CD1c-positive myeloid dendritic cell (primary cell): ENCODE measurements at regions not wholly inside any gene's neighbourhood (a gene's known extent, or its start where the extent isn't known, plus 50 kb on each side); places are given as distances from the start of the nearest gene placed in this dataset.

Experiments used
- DNase-seq: peaks from one replicate; pipeline ENCODE4 v3.0.0-alpha.2; 2016; ENCODE audit errors: extremely low spot score

DNA sequence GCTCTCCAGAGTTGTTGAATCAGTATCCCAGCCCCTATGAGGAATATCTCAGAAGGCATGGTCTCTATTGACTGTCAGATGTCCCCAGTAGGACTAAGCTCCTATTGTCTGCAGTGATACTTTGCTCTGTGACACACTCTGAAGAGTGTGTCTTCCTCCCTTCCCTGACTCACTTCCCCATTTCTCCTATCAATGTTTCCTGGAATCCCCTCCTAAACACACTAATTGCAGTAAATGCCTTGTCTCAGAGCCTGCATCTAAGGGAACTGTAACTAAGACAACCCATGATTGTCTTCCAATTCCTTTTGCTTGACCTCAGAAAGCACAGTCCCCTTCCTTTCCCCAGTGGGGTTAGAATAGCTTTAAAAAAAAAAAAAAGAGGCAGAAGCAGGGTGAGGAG is 397.3 kb upstream of the PROK2 start:
- peak; percentile 40 for DNase-seq

DNA sequence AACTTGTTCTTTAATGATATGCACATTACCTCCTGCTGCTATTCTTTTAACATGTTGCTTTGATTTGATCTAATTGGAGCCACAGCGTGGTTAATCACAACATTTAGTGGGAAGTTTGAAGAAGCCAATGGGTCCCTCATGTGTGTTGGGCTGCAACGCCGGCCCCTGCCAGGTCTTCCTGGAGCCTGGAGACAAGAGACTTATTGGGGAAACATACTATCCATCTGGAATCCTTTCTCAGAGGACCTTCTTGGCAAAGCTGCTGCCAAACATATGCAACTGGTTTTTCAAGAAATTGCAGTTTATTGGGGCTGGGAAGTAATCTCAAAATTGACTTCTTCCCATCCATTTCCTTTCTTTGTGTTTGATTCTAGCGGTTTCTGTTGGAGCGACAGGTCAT is 396.3 kb upstream of the PROK2 start:
- DNase-seq: no peak

DNA sequence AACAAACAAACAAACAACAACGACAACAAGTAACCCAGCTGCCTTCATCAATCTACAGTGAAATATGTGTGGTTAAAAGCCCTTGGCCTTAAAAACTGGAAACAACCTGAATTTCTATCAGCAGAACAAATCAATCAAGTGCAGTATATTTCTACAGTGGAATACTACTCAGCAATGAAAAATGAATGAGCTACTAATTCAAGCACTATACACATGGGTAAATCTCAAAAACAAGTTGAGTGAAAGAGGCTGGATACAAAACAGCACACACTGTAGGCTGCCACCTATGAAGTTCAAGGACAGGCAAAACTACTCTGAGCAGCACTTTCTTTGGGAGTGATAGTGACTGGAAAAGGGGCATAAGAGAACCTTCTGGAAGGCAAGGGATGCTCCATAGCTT is 395.5 kb upstream of the PROK2 start:
- DNase-seq: no peak

DNA sequence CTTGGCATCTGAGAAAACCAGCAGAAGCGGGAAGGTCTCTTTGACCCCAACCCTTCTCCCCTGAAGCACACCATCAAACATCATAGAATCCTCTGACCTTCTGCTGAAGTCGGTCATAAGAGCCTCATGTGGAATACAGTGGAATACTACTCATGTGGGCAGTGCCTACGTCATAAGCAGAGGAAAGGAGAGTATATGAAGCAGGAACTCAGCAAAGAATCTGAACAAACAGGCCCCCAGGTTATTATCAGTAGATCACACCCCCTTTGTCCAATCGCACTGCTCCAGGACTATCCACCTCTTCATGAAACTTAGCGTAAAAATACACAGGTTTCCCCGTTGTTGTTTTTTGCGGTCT is 394.1 kb upstream of the PROK2 start:
- no peak for DNase-seq

DNA sequence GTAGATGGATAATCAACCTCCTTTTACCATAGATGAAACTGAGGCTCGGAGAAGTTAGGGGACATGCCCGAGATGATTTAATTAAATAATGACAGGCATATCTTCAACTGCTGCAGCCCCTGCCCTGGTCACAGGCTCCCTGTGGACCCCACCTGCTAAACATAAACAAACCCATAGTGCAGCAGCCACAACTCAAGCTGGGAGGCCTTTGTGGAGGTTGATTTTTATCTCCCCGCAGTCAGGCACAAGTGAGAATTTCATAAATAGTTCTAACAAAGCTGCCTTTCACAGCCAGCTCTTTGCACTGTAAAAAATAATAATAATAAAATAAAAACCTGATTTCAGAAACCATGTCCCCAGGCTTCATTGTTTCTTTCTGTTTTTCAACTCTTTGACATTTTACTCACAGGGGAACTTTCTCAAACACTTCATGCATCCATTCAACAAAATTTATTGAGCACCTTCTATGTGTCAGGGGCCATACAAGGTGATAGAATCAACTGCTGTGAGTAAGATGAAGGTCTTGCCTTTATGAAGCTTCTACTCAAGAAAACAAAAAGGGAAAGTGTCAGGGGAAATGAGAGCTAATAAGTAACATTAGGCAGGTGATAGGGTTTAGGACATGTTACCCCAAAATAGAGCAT is 393.6 kb upstream of the PROK2 start:
- DNase-seq: no peak

DNA sequence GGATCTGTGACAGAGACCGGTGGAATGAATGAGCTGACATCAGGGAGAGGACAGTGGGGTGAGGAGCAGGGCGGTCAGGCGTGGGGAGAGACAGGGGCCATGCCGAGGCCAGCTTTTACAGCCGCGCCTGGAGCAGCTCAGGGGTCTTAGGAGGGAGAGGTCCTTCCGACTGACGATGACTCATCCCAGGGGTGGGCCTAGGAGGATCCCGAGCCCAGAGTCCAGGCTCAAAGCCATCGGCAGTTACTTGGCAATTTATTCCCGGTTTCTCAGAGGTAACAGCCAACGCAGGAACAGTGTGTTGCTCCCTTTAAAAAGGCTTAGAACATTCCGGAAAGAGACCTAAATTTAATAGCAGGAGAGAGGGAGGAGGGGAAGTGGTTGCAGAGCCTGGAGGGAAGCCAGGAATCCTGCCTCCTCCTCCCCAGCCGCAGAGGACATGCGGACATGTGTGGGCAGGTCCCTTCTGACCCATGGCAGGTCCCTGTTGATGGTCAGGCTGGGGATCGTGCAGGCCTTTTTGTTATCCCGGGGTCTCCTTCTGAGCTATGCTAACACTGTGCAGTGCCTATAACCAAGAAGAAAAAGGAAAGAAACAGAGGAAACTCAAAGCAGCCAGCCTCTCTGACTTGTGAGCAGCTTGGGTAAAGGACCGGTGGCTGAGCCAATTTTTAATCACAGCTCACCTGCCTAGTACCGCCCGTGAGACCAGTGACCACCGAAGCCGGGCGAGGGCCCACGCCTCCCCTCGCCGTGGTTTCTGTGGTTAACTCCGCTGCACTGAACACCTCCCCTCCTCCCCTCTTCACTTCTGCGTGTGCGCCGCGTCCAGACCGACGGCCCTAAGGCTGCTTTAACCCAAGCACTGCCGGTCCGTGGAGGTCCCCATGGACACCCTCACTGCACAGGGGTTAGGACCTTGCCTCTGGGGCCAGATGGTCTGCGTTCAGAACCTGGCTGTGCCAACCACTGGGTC is 392.4 kb upstream of the PROK2 start:
- peak; percentile 66 for DNase-seq

DNA sequence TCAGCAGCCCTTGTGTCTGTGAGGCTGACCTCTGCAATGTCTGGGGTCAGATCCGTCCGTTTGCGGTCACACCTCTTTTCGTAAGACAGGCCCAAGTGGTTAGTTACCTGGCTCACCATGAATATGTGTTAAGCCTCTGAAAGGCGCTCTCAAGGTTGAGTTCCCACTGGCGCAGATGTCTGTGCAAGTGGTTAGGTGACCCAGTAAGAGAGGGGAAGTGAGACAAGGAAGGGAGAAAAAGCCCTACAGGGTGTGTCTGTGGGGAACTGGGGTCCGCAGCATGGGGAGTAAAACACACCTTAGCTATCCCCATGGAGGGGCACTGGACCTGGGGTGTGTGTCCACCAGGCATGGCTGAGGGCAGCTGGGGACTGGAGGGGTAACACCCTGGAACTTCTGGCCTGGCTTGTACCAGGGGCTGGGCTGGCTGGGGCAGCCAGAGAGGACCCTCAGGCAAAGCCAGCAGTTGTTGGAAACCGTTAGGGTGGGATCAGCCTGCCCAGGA is 391.6 kb upstream of the PROK2 start:
- peak; percentile 48 for DNase-seq

DNA sequence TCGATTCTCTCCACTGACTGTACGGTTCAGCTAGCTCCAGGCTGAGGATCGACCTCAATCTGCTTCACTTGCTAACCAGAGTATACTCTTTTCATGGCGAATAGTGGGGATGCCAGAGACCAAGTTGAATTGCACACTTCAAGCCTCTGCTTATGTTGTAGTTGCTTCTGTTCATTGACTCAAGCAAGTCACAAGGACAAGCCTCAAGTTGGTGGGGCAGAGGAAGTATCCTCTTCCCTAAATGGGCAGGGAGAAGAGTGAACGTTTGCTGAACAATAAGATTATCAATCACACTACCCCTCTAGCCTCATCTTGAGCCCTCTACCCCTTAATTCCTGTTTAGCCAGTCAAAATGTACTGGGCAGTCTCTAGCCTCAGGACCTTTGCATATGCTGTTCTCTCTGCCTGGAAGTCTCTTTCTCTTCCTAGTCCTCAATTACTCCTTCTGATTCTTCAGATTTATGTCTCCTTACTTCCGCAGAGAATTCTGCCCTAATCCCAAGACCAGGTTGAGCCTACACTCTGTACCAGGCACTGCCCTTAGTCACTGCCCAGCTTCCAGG is 390.4 kb upstream of the PROK2 start:
- peak; percentile 53 for DNase-seq

DNA sequence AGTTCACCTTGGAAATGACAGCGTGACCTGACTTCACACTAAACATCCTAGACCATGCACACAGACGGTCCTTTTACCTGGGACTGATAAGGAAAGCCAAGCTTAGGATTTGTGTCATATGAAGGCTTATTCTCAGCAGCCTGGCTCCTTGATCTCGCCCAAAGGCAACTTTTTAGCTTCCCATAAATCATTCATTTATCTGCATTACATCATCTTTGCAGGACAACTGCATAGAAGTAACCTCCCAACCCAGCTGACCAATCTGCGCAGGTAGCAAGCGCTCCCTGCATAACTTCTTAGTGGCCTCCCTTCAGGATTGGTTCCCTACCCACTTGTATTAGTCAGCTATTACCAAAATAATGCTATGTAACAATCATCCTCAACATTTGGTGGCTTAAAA is 389.9 kb upstream of the PROK2 start:
- no peak for DNase-seq

DNA sequence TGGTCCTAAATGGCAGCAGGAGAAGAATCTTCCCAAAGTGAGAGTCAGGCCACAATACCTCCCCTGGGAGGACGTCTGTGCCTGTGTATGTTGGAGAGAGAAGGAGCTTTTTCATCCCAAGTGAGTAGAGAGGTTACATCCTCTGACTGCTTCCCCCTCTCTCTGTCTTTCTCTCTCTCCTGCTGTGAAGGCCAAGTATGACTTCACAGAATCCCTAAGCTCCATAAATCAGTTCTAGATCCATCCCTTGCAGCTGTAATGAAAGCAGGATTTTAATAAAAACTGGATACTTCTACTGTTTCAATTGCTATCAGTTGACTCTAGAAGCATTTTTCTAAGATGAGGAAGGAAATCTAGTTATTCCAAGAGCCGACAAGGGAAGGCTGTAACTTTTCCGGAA is 389.1 kb upstream of the PROK2 start:
- DNase-seq: no peak

DNA sequence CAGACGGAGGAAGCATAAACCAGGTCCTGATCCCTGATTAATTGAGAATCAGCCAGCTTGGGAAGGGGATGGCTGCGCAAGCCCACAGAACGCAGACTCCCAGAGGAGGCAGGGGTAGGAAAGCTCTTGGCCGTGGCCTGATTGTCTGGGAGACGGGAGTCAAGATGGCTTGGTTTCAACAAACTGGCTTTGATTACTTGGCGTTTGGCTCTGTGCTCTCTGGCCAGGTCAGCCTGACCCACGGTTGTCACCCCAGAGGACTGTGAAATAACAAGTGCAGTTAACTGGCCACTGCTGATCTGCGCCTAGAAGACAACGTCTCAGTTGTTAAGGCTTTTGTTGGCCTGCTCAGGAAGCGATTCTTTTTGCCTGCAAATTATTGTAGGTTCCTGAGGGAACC is 387.0 kb upstream of the PROK2 start:
- DNase-seq: no peak

DNA sequence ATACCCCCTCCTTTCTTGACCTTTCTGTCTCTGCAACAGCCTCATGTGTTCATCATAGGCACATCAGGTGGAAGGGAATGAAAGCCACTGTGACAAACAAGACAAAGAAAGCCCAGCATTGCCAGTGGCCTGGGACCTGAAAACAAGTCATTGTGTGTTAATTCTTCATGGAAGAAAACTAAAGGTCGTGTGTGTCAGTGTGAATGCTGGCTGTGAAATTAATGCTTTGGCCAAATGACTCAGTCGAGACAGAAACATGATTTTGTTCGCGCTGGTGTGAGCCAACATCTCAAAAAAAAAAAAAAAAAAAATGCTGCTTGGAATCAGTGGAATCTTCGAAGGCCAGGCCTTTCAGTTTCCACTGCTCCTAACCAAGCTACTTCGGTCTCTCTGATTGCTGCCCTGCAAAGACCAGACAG is 386.5 kb upstream of the PROK2 start:
- no peak for DNase-seq

DNA sequence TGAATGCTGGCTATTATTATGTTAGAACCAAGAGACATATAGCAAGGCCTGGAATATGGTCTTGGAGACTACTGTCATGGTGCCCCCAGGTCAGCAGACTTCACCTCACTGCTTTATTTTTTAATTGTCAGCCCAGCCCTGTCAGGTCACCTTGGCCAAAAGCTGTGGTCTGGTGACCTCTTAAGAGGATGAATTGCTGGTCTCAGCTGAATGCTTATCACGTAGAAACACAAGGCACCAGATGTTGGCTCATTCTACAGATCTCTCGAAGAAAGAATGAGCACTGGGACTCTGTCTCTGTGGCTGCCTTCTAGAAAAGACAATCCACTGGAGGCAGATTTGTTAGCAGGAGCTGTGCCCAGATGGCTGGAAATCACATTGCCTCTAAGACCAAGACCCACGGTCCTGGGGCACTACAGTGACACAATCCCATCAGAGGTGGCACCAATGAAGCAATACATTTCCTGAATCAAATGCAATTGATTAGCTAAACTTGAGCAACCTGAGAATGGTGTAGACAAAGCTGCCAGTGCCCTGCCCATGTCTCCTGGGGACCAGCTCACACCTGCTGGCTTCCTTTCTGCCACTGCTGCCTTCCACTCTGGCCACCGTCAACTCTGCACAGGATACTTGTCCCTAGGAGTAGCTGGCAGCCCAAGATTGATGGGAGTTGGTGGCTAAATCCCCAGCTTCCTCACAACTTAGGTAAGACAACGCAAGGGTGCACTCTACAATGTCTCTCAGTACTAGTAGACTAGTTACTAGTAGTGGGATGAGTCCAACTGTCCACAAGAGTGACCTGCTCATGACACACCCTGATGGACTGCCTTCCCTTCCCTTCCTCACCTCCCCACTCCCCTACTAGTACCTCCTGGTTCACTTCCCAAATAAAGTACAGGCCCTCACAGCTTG is 384.9 kb upstream of the PROK2 start:
- no peak for DNase-seq

DNA sequence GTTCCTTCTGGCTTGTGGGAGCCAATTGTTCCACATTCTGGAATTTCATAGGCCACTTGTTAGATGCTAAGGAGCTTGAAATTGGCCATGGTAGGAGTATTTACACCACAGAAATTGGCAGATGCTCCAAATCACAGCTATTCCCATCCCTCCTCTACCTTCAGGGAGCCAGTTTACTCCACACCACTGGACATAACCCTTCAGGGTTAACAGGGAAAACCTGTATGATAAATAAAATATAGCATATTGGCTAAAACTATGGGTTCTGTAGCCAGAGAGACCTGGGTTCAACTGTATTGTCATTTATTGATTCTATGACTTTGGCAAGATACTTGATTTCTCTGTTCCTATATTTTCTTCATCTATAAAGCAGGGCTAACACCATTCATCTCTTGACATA is 384.2 kb upstream of the PROK2 start:
- no peak for DNase-seq

DNA sequence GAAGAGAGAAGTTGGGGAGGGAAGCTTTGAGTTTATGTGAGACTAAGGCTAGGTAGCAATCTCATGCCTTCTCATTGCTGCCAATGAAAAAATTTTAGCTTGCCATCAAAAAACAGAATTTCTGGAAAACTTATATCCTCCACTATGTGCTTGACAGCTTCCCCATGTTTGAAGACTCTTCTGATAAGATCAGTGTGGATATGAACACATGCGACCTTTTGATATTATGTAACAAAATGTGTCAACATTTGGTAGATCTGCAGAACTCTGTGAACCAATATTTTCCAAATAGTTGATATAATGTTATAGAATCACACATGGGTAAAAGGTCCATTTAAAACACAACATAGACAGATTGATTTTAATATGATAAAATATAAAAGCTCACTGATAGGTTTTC is 380.9 kb upstream of the PROK2 start:
- DNase-seq: no peak

DNA sequence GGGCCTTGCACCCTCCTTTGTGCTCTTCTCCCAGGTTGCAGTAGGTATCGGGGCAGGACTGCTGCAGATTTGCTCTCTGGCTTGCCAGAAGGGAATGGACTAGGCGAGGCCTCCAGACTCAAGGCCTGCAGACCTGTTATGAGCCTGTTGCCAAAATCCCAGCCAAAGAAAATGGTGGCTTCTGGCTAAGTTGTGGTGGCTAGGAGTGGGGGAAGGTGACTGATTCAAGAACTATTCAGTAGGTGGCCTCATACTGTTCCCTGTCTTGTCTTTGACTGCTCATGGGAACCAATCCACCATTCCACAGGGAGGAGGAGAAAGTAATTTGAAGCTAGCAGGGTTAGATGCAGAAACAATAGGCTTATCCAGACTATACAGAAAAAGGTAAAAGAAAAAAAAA is 380.4 kb upstream of the PROK2 start:
- DNase-seq: no peak

DNA sequence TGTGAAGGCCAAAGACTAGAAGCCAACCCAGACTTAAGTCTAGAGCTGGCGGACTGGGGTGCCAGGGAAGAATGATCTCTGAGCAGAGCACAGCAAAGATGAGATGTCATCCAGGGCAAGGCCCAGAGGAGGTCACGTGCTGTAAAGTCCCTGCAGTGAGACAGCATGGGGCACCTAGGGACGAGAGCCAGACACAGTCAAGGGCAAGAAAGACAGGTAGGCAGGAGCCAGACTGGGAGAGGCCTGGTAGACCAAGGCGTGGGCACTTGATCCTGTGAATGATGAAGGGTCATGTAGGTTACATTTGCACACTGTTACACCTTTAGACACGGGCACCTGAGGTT is 379.7 kb upstream of the PROK2 start:
- no peak for DNase-seq

DNA sequence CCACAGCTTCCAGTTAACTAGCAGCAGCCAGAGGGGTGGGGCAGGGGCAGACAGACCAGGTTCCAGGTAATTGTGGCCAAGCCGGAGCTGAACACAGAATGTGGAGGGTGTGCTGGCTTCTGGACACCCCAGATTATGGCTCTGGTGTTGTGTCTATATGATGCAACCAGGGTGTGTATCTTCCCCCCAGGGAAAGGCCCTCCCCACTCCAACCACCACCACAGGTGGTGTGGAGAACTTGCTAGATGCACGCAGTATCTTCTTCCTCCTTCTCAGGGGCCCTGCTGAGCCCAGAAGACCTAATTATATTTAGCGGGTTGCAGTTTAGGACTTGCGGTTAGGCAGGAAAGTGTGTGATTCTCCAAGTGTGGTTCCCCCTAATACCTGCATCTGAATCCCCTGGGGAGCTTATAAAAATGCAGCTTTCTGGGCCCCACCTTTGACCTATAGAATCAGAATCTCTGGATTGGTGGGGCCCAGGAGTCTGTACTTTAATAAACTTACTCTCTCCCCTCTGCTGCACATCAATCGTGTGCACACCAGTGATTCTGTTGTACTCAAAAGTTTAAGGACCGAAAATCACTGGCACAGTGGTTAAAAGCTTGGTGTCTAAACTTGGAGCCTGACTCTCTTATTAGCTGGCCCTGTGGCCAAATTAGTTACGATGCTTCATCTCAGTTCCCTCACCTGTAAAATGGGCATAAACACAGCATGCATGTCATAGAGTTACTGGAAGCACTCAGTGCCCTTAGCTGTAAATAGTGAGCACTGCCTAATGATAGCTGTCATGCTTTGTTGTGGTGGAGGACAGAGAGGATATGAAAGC is 379.1 kb upstream of the PROK2 start:
- DNase-seq: no peak

DNA sequence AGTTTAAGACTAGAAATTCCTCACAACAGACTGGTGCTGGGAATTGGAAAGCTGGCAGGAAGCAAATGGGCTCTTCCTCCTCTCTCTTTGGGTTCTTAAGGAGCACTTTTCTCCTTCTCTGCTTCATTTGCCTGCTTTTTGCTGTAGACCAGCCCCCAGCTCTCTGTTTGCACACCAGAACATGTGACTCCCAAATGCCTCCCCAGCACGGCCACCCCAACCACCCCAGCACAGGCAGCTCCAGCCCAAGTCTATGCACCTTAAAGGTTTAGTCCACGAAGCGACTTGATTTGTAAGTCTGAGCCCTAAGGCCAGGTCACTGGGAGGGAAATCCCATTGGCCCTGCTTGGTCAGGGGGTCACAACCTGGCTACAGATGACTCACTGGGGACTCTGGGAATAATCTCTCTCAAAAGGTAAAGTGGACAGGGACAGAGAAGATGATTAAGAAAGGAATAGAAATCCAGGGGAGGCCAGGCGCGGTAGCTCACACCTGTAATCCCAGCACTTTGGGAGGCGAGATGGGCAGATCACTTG is 377.8 kb upstream of the PROK2 start:
- no peak for DNase-seq

DNA sequence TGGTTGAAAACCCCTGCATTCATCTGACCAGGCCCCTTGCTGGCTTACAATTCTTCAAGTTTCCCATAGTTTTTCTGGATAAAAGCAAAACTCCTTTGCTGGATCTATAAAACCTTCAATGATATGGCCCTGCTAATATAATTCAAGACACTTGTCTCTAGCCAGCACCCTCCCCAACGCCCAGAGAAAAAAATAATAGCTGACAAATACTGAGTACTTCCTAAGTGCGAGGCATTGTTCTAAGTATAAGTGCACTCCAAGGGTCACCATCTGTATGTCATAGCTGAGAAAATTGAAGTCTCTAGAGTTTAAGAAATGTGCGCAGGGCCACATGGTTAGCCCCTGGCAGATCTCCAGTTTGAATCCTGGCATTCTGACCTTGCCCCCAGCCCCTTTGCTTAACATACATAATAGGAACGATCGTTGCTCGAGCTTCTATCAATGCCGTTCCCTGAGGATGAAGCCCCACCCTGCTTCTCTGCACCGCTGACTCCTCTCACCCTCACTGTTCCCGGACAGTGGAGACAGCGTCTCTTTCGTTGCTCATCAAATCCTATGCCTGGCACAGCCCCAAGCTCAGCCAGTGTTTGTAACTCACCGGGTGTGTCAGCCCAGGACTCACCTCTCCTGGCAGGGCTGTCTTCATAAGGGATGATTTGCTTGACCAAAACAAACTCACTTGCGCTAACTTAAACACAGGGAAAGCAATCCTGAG is 377.1 kb upstream of the PROK2 start:
- no peak for DNase-seq
